ENCODE measurements at regions not wholly inside any gene's neighbourhood (a gene's known extent, or its start where the extent isn't known, plus 50 kb on each side); places are given as distances from the start of the nearest gene placed in this dataset.

- TF ChIP-seq CTCF (IDR thresholded peaks at IDR 0.05) (no peak), POLR2A (IDR thresholded peaks at IDR 0.05) (no peak)
These were observed 234.4 kb upstream of the RXFP2 start for GRCh38 chr13:31504918-31505317.

Data from Peyer's patch (tissue), 4 donors.